NCI-H2196 treated with DMSO at 0.1 percent for 48 hours (cell line): ENCODE measurements at regions not wholly inside any gene's neighbourhood (a gene's known extent, or its start where the extent isn't known, plus 50 kb on each side); places are given as distances from the start of the nearest gene placed in this dataset.
"Not testable (repeated sequence)": the region's sequence is repeated elsewhere in the genome, so short reads cannot be mapped to it uniquely, and the experiment has no call there.

Experiments used
- DNase-seq: peaks from one replicate; lab custom pipeline; 2025; ENCODE audit not compliant: unreplicated experiment; lab: John Stamatoyannopoulos, UW

DNA sequence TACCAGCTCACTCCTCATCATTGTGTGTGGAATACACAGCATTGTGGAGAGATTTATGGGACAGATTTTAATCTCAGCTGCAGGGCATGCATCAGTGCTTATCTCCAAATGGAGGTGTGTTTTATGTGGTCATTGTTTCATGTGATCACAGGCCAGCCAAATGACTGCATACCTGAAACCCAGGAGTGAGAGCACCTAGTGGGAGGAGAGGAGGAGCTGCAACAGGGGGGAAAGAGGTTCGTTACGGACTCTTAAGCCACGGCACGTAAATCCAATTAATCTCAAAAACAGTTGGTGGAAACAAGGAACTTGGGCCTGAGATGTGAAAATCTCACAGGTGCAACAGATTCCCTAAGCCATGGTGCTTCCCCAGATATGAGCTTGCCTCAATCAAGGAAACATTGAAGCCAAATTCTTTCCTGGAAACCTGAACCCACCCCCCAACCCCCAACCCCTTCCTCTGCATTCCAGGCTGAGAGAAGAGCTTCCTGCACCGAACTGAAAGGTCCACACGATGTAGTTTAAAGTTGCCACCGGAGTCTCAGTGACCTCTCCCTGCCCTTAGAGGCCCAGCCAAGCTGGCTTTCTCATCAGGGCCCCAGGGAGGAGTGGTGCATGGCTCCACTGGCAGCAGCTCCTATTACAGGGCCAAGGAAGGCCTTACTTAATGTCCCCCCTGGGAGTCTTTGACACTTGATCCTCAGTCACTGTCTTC lies 167.4 kb downstream of the C1D start:
- no peak for DNase-seq

DNA sequence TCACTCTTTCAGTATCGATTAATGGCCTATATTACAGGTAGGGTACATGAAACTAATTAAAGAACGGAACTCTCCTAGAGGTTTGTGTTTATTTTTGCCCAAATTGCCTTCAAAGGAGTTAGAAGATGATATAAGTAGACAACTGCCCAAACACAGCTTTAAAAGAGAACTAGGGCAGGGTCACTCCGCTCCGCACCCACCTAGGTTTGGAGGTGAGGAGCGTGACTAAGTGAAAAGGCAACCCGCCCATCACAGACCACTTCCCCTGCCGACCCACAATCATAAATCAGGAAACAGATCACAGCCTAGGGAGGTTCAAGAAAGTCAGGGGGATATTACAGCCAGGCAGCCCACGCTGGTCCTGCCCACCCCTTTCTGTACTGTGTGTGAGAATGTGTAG lies 166.7 kb downstream of the C1D start:
- no peak for DNase-seq

DNA sequence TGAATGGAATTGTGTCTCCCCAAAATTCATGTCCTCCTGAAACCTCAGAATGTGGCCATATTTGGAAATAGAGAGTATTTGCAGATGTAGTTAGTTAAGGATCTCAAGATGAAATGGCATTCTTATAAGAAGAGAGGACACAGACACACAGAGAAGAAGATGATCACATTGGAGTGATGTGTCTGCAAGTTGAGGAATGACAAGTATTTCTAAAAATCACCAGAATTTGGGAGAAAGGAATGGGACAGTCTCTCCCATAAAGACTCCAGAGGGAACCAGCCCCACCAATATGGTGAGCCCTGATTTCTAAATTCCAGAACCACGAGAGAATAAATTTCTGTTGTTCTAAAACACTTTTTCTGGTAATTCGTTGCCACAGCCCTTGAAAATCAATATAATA lies 166.3 kb downstream of the C1D start:
- DNase-seq = no peak

DNA sequence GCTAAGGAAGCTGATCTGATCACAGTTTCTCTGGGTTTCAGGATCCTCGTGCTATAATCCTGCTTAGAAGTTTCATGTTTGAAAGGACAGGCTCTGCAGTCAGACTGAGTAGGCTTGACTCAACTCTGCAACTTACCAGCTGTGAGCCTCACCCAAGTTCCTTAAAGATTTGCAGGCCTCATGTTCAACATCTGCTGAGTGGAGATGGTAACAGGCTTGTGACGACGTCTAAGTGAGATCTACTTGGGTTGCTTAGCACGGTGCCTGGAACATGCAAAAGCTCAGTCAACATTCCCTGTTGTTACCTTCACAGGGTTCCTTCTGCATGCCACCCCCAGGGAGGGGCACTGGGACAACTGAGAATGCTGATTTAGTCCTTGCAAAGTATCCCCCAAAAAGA lies 164.2 kb downstream of the C1D start:
- no peak for DNase-seq

DNA sequence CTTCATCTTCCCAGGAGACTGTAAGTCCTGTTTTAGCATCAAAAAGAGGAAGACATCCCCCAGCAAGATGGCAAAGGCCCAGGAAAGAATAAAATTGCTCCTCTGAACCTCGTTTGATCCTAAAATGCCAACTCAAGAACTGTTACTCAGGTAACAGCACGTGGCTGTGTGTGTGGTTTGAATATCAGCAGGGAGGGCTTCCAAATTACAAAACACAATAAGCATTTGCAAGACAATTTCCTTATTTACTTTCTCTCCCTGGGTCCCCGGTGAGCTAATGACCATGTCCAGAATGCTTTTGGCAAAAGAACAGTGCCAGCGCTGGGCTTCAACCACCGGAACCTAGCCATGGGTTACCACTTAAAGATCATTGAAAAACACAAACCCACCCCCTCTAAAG lies 163.6 kb downstream of the C1D start:
- DNase-seq = no peak

DNA sequence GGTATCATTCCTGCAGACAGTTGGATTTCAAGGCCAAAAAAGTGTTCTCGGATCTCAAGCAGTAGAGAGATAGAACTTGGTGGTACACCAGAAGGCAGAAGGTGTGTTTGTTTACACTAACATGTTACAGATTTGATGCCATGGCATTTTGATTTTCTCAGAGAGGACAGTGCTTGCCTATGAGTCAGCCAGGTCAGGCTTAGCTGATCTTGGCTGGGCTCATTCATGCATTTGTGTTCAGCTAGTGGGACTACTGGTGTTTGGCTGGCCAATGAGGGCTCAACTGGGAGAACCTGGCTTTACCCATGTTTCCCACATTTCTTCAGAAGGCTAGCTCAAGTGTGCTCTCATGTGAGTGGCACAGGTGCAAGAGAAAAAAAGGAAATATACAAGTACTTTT lies 162.0 kb downstream of the C1D start:
- no peak for DNase-seq

DNA sequence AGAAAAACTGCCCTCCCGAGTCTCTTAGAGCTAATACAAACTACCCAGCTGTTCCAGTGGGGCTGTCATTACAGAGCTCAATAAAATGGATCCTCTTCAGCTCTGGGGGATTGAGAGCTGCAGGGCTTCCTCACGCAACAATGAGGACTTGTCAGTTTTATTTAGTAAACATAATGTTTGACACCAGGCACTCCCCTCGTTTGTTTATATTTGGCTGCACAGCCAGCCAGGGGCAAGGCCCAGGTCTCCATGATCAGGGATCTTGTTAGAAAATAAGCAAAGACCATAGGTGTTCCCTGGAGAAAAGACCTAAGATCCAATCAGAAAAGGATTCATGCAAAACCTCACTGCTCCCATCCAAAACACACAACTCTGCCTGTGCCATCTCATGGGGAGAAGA lies 158.2 kb downstream of the C1D start:
- DNase-seq = no peak

DNA sequence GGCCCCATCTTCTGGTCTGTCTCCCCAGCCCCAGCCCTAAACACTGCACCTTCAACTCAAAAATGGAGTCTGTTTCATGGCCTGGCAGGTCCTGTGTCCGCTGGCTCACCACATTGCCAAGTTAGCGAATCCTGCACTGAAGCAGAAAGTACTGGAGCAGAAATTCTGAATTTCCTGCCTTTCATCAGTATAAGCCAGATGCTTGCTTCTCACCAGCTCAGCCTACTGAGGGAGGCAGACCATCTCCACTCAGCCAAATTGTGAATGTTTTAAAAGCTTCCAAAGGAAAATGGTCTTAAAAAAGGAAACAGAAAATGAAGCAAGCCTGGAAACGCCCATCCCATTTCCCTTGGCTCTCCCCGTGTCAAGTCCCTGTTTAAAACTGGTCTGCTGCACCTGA lies 157.8 kb downstream of the C1D start:
- no peak for DNase-seq

DNA sequence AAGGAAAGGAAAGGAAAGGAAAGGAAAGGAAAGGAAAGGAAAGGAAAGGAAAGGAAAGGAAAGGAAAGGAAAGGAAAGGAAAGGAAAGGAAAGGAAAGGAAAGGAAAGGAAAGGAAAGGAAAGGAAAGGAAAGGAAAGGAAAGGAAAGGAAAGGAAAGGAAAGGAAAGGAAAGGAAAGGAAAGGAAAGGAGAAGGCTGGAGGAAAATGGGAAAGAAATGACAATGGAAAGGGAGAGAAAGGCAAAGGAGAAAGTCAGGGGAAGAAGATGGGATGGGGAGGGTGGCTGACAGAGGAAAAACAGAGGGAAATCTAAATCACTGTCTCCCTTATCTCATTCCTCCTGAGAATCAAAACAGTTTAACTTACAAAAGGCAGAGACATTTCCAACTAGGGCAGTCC lies 156.3 kb downstream of the C1D start:
- not testable (repeated sequence) for DNase-seq

DNA sequence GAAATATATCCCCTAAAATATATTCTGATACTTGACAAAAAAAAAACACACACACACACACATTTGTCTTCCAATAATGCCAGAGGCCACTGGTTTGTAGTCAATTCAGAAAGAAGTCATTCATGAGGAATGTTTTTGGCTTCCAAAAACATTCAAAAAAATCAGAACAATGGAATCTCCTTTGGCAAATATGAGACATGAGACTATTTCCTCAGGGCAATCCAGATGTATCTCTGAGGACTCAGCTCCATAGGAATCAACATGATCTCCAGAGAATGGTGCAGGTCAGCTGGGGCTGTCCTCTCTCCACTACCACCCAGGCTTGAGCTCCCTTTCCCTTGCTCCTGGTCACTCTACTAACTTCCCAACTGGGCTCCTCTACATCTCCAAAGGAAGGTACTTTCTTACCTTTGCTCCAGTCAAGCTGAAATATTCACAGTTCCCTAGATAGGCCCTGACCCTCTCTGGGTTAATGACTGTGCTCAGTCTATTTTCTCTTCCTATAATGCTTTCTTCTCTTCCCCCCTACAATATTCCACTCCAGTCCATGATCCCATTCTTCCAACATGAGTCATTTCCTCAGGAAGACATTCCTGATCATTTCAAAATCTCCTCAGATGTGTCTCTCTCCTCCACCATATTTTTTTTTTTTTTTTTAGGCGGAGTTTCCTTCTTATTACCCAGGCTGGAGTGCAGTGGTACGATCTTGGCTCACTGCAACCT lies 145.3 kb downstream of the C1D start:
- DNase-seq = no peak

DNA sequence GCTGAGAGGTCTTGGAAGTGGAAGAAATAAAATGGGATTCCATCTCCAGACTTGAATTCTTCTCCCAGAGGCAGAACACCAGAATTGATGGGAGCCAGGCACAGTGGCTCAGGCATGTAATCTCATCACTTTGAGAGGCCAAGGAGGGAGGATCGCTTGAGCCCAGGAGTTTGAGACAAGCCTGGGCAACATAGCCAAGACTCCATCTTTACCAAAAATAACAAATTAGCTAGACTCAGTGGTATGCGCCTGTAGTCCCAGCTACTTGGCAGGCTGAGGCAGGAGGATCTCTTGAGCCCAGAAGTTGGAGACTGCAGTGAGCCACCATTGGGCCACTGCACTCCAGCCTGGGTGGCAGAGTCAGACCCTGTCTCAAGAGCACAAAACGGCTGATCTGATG lies 144.3 kb downstream of the C1D start:
- no peak for DNase-seq

DNA sequence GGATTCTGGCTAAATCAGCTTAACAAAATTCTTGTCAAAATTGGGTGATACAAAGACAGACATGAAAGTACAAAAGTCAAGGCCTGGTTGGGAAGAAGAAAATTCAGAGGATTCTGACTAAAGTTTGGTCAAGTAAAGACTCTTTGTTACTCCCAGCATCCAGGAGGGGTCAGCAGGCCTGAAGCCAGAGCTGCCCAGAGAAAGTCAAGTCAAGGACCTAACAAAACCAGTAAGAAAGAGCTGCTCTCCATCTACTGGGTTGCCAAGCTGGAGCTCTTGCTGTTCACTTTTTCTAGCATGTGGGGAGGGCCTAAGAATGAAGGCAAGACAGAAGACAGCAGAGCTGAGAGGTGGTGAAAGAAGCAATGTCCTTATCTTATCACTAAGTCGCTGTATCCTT lies 143.3 kb downstream of the C1D start:
- no peak for DNase-seq

DNA sequence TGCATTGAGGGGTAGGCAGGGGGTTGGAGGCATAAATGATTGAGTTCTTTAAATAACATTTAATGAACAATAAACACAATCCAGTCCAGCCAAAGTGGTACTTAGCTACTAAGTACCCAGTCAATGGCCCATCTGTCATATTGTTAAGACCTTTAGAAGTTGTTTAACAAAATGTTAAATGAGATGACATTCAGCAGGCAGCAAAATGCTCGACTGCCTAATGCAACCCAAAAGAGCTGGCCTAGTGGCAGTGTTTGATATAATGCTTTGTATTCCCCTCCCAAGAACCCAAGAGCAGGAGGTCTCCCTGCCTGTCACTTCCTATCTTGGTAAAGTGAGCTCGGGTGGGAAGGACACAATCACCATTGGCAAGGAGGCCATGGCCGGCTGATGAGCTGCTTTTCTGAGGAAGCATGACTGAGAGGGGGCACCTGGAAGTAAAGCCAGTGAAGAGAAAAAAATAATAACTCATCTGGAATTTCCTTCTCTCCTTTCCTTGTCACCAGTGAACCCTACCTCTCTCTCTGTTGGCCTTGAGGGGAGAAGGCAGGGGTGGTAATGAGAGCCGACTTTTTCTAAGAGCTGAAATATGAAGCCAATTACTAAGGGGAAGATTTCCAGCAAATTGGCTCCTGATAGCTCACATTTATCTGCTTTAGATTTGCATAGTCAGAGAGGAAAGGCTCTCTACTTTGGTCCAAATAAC lies 140.6 kb downstream of the C1D start:
- no peak for DNase-seq

DNA sequence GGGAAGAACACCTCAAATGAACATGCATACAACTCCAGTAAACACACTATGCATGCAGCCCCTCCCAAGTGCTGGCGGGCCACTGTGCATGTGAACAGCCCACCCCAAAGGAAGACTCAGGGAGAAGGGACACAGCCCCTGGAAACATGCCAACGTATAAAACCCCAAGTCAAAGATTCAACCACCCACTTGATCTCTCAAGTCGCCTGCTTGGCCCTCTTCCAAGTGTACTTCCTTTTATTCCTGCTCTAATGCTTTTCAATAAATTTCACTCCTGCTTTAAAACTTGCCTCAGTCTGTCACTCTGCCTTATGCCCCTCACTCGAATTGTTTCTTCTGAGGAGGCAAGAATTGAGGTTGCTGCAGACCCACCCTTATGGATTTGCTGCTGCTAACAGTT lies 139.1 kb downstream of the C1D start:
- DNase-seq = no peak

DNA sequence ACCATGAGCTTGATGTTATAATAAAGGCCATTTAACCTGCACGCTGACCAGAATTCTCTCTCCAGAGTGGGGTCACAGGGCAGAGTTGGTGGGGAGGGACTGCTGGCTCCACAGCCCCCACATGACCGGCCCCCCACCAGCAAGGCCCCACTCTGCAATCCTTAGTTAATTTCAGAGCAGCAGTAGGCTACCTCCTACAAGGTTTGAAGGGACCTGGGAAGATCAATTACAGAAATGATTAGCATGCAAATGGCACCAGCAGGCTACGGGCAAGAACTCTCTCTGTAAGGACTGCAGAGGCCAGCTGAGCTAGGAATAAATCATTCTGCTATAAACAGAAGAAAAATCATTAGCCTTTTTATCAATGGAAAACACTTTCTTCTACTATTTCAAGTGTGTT lies 135.3 kb downstream of the C1D start:
- no peak for DNase-seq

DNA sequence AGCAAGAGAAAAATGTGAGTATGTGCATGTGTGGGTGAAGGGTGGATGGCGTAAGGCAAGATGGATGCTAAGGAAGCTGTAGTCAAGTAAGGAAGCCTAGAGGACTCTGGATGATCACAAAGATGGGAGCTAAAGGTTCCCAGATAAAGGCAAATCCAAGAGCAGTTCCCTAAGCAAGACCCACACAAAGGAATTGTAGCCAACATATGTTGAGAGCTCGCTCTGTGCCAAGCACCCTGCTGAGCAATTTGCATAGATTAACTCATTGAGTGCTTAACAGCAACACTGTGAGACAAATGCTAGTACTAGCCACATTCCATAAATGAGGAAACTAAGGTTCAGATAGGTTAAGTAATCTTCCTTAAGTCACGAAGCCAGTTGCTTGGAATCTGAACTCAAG lies 132.6 kb downstream of the C1D start:
- DNase-seq = no peak

DNA sequence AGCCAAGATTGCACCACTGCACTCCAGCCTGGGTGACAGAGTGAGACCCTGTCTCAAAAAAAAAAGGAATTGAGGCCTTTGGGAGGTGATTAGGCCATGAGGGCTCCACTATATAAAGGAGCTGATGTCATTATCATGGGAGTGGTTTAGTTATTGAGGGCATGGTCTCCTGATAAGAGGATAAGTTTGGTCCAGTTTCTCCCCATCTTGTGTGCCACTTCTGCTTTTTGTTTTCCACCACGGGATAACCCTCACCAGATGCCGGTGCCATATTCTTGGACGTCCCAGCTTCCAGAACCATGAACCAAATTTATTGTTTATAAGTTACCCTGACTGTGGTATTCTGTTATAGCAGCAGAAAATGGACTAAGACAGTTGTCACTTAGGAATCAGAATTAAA lies 125.8 kb downstream of the C1D start:
- DNase-seq = no peak

DNA sequence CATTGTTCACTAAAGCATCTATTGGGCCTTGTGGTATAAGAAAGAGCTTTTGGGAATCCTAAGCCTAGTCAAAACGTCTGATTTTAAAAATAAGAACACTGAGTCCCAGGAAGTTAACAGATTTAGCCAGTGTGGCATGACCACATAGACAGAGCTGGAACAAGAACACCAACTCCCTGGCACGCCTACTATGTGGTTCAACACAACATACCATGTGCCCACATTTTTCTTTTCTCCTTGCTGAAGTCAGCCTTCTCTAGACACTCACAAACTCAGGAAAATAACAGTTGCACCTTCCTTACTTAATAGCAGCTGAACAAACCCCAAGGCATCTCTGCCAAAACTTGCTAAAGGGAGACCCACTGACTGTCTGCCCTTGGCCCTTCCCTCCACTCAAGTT lies 124.8 kb downstream of the C1D start:
- DNase-seq = no peak

DNA sequence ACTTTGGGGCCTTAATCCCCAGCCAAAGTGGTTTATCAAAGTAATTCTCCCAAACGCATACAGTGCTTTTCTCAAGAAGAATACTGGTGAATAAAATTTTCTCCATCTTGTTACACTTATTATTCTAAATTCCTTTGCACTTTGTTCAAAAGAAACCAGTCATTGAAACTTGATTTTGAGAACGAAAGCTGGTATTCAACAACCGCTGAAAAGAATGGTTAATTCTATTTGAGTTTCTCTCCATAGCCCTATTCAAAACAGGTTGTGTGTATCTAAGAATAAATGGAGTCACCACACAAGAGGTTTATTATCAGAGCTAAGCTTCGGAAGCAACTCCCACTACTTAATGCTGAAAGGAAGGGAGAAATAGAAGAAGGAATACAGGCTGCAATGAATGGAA lies 117.7 kb downstream of the C1D start:
- no peak for DNase-seq

DNA sequence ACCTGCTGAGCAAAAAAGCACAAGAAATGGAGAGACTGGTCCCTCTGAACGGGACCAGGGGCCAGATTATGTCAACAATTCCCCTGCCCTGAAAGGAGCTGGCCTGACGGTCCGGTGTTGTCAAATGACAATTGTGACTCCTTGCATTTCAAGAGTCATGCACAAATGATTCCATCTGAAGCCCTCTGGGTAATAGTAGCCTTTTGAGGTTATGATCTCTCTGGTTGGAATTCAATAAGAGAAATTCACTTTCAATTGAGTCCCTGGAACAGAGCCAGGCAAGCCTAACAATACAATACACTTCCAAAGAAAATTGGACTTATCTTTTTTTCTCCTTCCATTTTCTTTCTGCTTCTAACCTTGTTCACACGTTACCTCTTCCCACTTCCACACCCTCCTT lies 116.9 kb downstream of the C1D start:
- no peak for DNase-seq

DNA sequence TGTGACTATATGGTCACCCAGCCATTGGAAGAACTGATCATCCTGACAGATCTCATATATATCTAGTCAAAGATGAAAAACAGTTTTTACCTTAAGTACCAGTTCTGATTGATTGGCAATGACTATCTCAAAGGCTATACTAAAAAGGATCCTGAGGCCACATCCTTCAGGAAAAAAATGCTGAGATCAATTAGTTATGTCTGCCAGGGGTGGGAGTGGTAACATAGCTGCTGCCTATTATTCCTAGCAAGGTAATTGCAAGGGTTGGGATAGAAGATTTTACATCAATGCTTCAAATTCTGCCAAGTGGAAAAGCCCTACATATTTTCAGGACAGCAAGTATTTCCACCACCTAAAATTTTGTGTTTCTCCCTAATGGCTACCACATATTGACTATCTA lies 114.7 kb downstream of the C1D start:
- no peak for DNase-seq

DNA sequence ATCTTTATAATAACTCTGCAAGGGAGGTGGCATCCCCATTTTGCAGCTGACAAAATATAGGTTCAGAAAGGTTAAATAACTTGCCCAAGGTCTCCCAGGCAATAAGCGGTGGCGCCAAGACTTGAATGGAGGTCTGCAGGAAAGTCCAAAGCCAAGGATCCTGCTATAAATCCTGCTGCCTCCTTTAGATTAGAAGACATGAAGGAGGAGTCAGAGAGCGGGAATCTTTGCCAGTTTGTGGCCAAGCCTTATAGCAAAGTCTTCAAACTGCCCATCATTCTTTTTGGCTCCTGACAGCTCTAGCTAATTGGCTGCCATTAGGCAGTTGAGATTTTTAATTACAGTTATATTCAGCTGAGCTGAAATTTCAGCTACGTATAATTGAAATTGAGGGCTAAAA lies 114.3 kb downstream of the C1D start:
- no peak for DNase-seq
